Activated CD4-positive, alpha-beta T cell treated with anti-CD3 and anti-CD28 coated beads, Interleukin-2, amount 10 ng/mL, durations not matched to agents 7 days and 5 days (primary cell): ENCODE measurements at regions not wholly inside any gene's neighbourhood (a gene's known extent, or its start where the extent isn't known, plus 50 kb on each side); places are given as distances from the start of the nearest gene placed in this dataset.

Experiments
- CTCF ChIA-PET: fragments of 350-600 bp; sonication (Branson Sonifier 250); formaldehyde crosslinking; loops from one replicate; lab custom pipeline; 2021; ENCODE audit warnings: antibody characterized with exemption; lab: Charles Lee
- POLR2A ChIA-PET: fragments of 350-600 bp; sonication (Branson Sonifier 250); formaldehyde crosslinking; loops from one replicate; lab custom pipeline; 2021; ENCODE audit warnings: antibody characterized with exemption; lab: Charles Lee
- DNase-seq: peaks from one replicate; pipeline ENCODE4 v3.0.0-alpha.2; 2020
- H3K27ac Mint-ChIP-seq: one replicate; pipeline ENCODE4 v1.8.0; 2021; ENCODE audit warnings: mild to moderate bottlenecking, moderate library complexity, mixed read lengths
- H3K27me3 Mint-ChIP-seq: one replicate; pipeline ENCODE4 v1.8.0; 2021; ENCODE audit warnings: mixed read lengths
- H3K36me3 Mint-ChIP-seq: one replicate; pipeline ENCODE4 v1.8.0; 2021; ENCODE audit warnings: low read depth, mixed read lengths
- H3K4me1 Mint-ChIP-seq: one replicate; pipeline ENCODE4 v1.8.0; 2021; ENCODE audit warnings: mixed read lengths
- H3K4me3 Mint-ChIP-seq: one replicate; pipeline ENCODE4 v1.8.0; 2021; ENCODE audit warnings: mild to moderate bottlenecking, moderate library complexity, mixed read lengths
- H3K9me3 Mint-ChIP-seq: one replicate; pipeline ENCODE4 v1.8.0; 2021; ENCODE audit warnings: mixed read lengths

- Mint-ChIP-seq H3K27me3 (no peaks in the 10 kb centered on the region), H3K4me1 (no peaks in the 10 kb centered on the region), H3K27ac (no peak overlapping the region), H3K9me3 (peaks cover 23% of the 10 kb centered on the region), H3K4me3 (no peak overlapping the region), H3K36me3 (no peaks in the 10 kb centered on the region)
- ChIA-PET POLR2A (no interaction called here), CTCF (no interaction called here)
- DNase-seq = no peak
Measured at GRCh38 chr5:16013334-16014065, 166.1 kb downstream of the MARCHF11 start.

- Mint-ChIP-seq H3K9me3 (peaks cover 19% of the 10 kb centered on the region), H3K27me3 (no peaks in the 10 kb centered on the region), H3K4me1 (no peaks in the 10 kb centered on the region), H3K27ac (no peak overlapping the region), H3K4me3 (no peak overlapping the region), H3K36me3 (no peaks in the 10 kb centered on the region)
- ChIA-PET POLR2A (no interaction called here), CTCF (no interaction called here)
- DNase-seq = no peak
Measured at GRCh38 chr5:16009256-16009655, 170.3 kb downstream of the MARCHF11 start.

- ChIA-PET CTCF (no interaction called here), POLR2A (no interaction called here)
- H3K4me3 Mint-ChIP-seq = no peak overlapping the region
- peaks cover 16% of the 10 kb centered on the region for H3K9me3 Mint-ChIP-seq
- H3K27ac Mint-ChIP-seq = no peak overlapping the region
- no peaks in the 10 kb centered on the region for H3K36me3 Mint-ChIP-seq
- no peaks in the 10 kb centered on the region for H3K4me1 Mint-ChIP-seq
- DNase-seq = no peak
- H3K27me3 Mint-ChIP-seq = no peaks in the 10 kb centered on the region
Measured at GRCh38 chr5:16007750-16008415, 171.7 kb downstream of the MARCHF11 start.

- Mint-ChIP-seq H3K27me3 (no peaks in the 10 kb centered on the region), H3K27ac (no peak overlapping the region), H3K4me3 (no peak overlapping the region), H3K4me1 (no peaks in the 10 kb centered on the region), H3K9me3 (peaks cover 8% of the 10 kb centered on the region), H3K36me3 (no peaks in the 10 kb centered on the region)
- POLR2A ChIA-PET = no interaction called here
- no peak for DNase-seq
- CTCF ChIA-PET = interaction anchor here (0.6 kb wide), 1 partner anchor 1115 kb away, joined by 5 read pairs; no protein-coding TSS in a partner anchor
Measured at GRCh38 chr5:16005225-16005624, 174.4 kb downstream of the MARCHF11 start.

- no peaks in the 10 kb centered on the region for H3K4me1 Mint-ChIP-seq
- no peaks in the 10 kb centered on the region for H3K27me3 Mint-ChIP-seq
- H3K36me3 Mint-ChIP-seq = no peaks in the 10 kb centered on the region
- ChIA-PET CTCF (no interaction called here), POLR2A (no interaction called here)
- H3K4me3 Mint-ChIP-seq = no peak overlapping the region
- no peak for DNase-seq
- H3K9me3 Mint-ChIP-seq = no peaks in the 10 kb centered on the region
- no peak overlapping the region for H3K27ac Mint-ChIP-seq
Measured at GRCh38 chr5:16000056-16000455, 179.5 kb downstream of the MARCHF11 start.

- ChIA-PET POLR2A (no interaction called here), CTCF (interaction anchor here (0.6 to 1.1 kb wide), 2 partner anchors 23 to 517 kb away, joined by 3 read pairs; no protein-coding TSS in a partner anchor)
- DNase-seq = no peak
- Mint-ChIP-seq H3K4me1 (no peaks in the 10 kb centered on the region), H3K36me3 (no peaks in the 10 kb centered on the region), H3K9me3 (peaks cover 16% of the 10 kb centered on the region), H3K27ac (no peak overlapping the region), H3K27me3 (no peaks in the 10 kb centered on the region), H3K4me3 (no peak overlapping the region)
Measured at GRCh38 chr5:15995341-15996052, 184.1 kb downstream of the MARCHF11 start.

- Mint-ChIP-seq H3K4me1 (no peaks in the 10 kb centered on the region), H3K9me3 (peaks cover 17% of the 10 kb centered on the region), H3K36me3 (no peaks in the 10 kb centered on the region), H3K27me3 (no peaks in the 10 kb centered on the region), H3K27ac (no peak overlapping the region), H3K4me3 (no peak overlapping the region)
- POLR2A ChIA-PET = interaction anchor here (0.6 kb wide), 1 partner anchor 9 kb away, joined by 3 read pairs; no protein-coding TSS in a partner anchor
- CTCF ChIA-PET = no interaction called here
- no peak for DNase-seq
Measured at GRCh38 chr5:15993919-15994318, 185.7 kb downstream of the MARCHF11 start.

- no peak overlapping the region for H3K27ac Mint-ChIP-seq
- ChIA-PET POLR2A (no interaction called here), CTCF (no interaction called here)
- peaks cover 17% of the 10 kb centered on the region for H3K9me3 Mint-ChIP-seq
- no peak overlapping the region for H3K4me3 Mint-ChIP-seq
- H3K27me3 Mint-ChIP-seq = no peaks in the 10 kb centered on the region
- DNase-seq = no peak
- H3K36me3 Mint-ChIP-seq = no peaks in the 10 kb centered on the region
- H3K4me1 Mint-ChIP-seq = no peaks in the 10 kb centered on the region
Measured at GRCh38 chr5:15993334-15993733, 186.3 kb downstream of the MARCHF11 start.

- Mint-ChIP-seq H3K27ac (no peak overlapping the region), H3K27me3 (no peaks in the 10 kb centered on the region), H3K36me3 (no peaks in the 10 kb centered on the region), H3K4me1 (no peaks in the 10 kb centered on the region), H3K4me3 (no peak overlapping the region), H3K9me3 (peaks cover 17% of the 10 kb centered on the region)
- DNase-seq = no peak
- POLR2A ChIA-PET = no interaction called here
- CTCF ChIA-PET = no interaction called here
Measured at GRCh38 chr5:15992918-15993317, 186.7 kb downstream of the MARCHF11 start.

- H3K9me3 Mint-ChIP-seq = peaks cover 17% of the 10 kb centered on the region
- no peak overlapping the region for H3K4me3 Mint-ChIP-seq
- no peak overlapping the region for H3K27ac Mint-ChIP-seq
- ChIA-PET CTCF (no interaction called here), POLR2A (no interaction called here)
- H3K4me1 Mint-ChIP-seq = no peaks in the 10 kb centered on the region
- no peaks in the 10 kb centered on the region for H3K36me3 Mint-ChIP-seq
- H3K27me3 Mint-ChIP-seq = no peaks in the 10 kb centered on the region
- DNase-seq = no peak
Measured at GRCh38 chr5:15991586-15991985, 188.0 kb downstream of the MARCHF11 start.
